Glomerular visceral epithelial cell (primary cell): ENCODE measurements at regions not wholly inside any gene's neighbourhood (a gene's known extent, or its start where the extent isn't known, plus 50 kb on each side); places are given as distances from the start of the nearest gene placed in this dataset.
A peak's percentile ranks its signal among the peaks of the same experiment; 100 is the strongest.
"Not testable (repeated sequence)": the region's sequence is repeated elsewhere in the genome, so short reads cannot be mapped to it uniquely, and the experiment has no call there.

ENCODE experiments used
- DNase-seq: peaks from one replicate; pipeline ENCODE4 v3.0.0-alpha.2; 2016; ENCODE audit errors: extremely low spot score

- no peak for DNase-seq
These were observed 250.6 kb upstream of the KLF8 start for GRCh38 chrX:55981603-55982002.

- no peak for DNase-seq
These were observed 235.5 kb upstream of the KLF8 start for GRCh38 chrX:55996649-55997048.

GRCh38 chrX:56000174-56000573 is 232.0 kb upstream of the KLF8 start:
- peak; percentile 0 for DNase-seq

- DNase-seq, result no peak
These were observed 231.4 kb upstream of the KLF8 start for GRCh38 chrX:56000729-56001128.

- no peak for DNase-seq
These were observed 206.1 kb upstream of the KLF8 start for GRCh38 chrX:56025872-56026571.

- no peak for DNase-seq
These were observed 205.3 kb upstream of the KLF8 start for GRCh38 chrX:56026815-56027214.

GRCh38 chrX:56029188-56029587 is 203.0 kb upstream of the KLF8 start:
- DNase-seq, result peak; percentile 2

- DNase-seq, result no peak
These were observed 202.5 kb upstream of the KLF8 start for GRCh38 chrX:56029691-56030090.

- DNase-seq, result no peak
These were observed 200.7 kb upstream of the KLF8 start for GRCh38 chrX:56031409-56031808.

- no peak for DNase-seq
These were observed 198.5 kb upstream of the KLF8 start for GRCh38 chrX:56033495-56034180.

- not testable (repeated sequence) for DNase-seq
These were observed 179.4 kb upstream of the KLF8 start for GRCh38 chrX:56052673-56053330.

- no peak for DNase-seq
These were observed 174.8 kb upstream of the KLF8 start for GRCh38 chrX:56057325-56057724.

- DNase-seq, result no peak
These were observed 166.1 kb upstream of the KLF8 start for GRCh38 chrX:56066016-56066415.

GRCh38 chrX:56068274-56068758 is 163.8 kb upstream of the KLF8 start:
- DNase-seq, result no peak

- no peak for DNase-seq
These were observed 162.7 kb upstream of the KLF8 start for GRCh38 chrX:56069299-56069931.

- no peak for DNase-seq
These were observed 142.8 kb upstream of the KLF8 start for GRCh38 chrX:56089376-56089775.

GRCh38 chrX:56099271-56099670 is 132.9 kb upstream of the KLF8 start:
- no peak for DNase-seq

GRCh38 chrX:56107320-56107719 is 124.8 kb upstream of the KLF8 start:
- DNase-seq, result no peak

- no peak for DNase-seq
These were observed 118.2 kb upstream of the KLF8 start for GRCh38 chrX:56113785-56114436.

GRCh38 chrX:56114437-56114787 is 117.7 kb upstream of the KLF8 start:
- no peak for DNase-seq

- DNase-seq, result no peak
These were observed 111.9 kb upstream of the KLF8 start for GRCh38 chrX:56120242-56120641.

- DNase-seq, result no peak
These were observed 106.2 kb upstream of the KLF8 start for GRCh38 chrX:56125946-56126345.
